Esophagus squamous epithelium (tissue), 5 donors: ENCODE measurements at regions not wholly inside any gene's neighbourhood (a gene's known extent, or its start where the extent isn't known, plus 50 kb on each side); places are given as distances from the start of the nearest gene placed in this dataset.

Source experiments
- DNase-seq: peaks from one replicate; lab custom pipeline; 2025; lab: John Stamatoyannopoulos, UW
- H3K27ac ChIP-seq, 4 donors: fragments of 200-600 bp; sonication (generic); one replicate each; pipeline ENCODE4 v1.5.1; 2016 to 2019; ENCODE audit warnings: mild to moderate bottlenecking in 1 of 4
- H3K27me3 ChIP-seq, 4 donors: fragments of 200-600 bp; sonication (generic); 1 replicate in 3 of 4; 2 replicates in 1 of 4; pipeline versions ENCODE4 v1.5.1 to v1.6.0; 2017 to 2021; ENCODE audit warnings: antibody characterized with exemption in 1 of 4
- H3K36me3 ChIP-seq, 3 donors: fragments of 200-600 bp; sonication (generic); one replicate each; pipeline ENCODE4 v1.5.1; 2016 to 2019
- H3K4me1 ChIP-seq, 3 donors: fragments of 200-600 bp; sonication (generic); one replicate each; pipeline ENCODE4 v1.5.1; 2017 to 2019
- H3K4me3 ChIP-seq, 4 donors: fragments of 200-600 bp; sonication (generic); 1 replicate in 3 of 4; 2 replicates in 1 of 4; pipeline ENCODE4 v1.5.1; 2016 to 2019; ENCODE audit warnings: mild to moderate bottlenecking in 2 of 4, moderate library complexity in 1 of 4
- H3K9me3 ChIP-seq, 3 donors: fragments of 200-600 bp; sonication (generic); one replicate each; pipeline ENCODE4 v1.5.1; 2016 to 2019
- POLR2A ChIP-seq, 4 donors: fragments of 450-650 bp; IDR thresholded peaks; one replicate each; pipeline ENCODE4 v1.6.1; 2017; ENCODE audit warnings: antibody characterized with exemption in 4 of 4, mild to moderate bottlenecking in 4 of 4, moderate library complexity in 3 of 4
- WGBS, 2 donors: methylation state at CpG; one replicate each; pipeline ENCODE4 v1.1.5; 2018; 5-methylcytosine and 5-hydroxymethylcytosine counted together
- intact Hi-C: fragments of 100-400 bp; cut with DNase I; formaldehyde crosslinking; loops from one replicate; pipeline ENCODE4 v1.15.0; 2022
- TF ChIP-seq, protein P1 (sequence below), 6 experiments: fragments of 450-650 bp in 4 of 6; fragments of 200-600 bp in 2 of 6; sonication (generic) in 2 of 6; IDR thresholded peaks; one replicate each; pipeline ENCODE4 v1.5.1; 2016 to 2019; ENCODE audit warnings: antibody characterized with exemption in 6 of 6, mild to moderate bottlenecking in 4 of 6, moderate library complexity in 4 of 6
- donor health status: DM: yes; HTN: yes; CAD: no.

DNA sequence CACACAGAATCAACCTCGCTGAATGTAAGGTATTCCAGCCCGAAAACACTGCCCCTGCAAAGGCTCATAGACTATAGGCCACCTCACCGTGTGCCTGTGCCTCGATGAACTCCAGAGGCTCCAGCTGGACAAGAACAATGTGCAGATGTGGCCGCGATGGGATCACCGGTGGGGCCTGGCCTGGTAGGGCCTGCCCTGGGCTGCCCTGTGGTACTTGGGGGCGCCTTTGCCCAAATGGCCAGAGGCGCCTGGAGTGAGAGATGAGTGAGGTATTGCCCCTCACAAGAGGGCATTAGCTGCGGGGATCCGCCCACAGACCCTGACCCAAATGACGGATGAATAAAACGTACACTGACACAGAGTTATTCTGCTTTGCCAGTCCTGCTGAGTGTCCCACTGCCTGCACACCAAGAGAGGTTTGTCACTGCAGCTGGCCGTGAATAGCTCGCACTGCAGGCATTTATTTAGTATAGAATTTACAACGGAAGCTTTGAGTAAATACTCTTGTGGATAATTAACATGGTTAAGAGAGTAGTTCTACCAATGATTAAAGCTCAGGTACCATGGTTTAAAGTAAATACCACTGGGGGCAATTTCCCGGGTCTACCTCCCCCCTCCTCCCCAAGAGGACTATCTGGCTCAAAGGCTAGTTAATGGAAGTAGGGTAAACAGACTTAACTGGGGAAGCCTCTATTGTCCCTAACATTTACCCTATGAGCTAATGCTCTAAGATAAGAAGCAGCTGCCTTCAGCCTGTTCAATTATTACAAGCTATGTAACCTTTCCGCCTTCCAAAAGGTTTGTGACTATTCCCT, 101.1 kb upstream of the IGLL5 start:
- Histone ChIP-seq H3K27me3 (peaks cover 0 to 58% (median 0%) of the 10 kb centered on the region in 4 donors), H3K27ac (no peak overlapping the region), H3K9me3 (no peaks in the 10 kb centered on the region), H3K36me3 (no peaks in the 10 kb centered on the region), H3K4me1 (no peaks in the 10 kb centered on the region), H3K4me3 (no peak overlapping the region)
- intact Hi-C loops, result no loop called here
- WGBS, 2 donors, result 49 to 75% methylated on average over 10 to 13 of the region's 18 CpGs
- no peak for TF ChIP-seq POLR2A (IDR thresholded peaks at IDR 0.05)
- TF ChIP-seq, protein P1, sequence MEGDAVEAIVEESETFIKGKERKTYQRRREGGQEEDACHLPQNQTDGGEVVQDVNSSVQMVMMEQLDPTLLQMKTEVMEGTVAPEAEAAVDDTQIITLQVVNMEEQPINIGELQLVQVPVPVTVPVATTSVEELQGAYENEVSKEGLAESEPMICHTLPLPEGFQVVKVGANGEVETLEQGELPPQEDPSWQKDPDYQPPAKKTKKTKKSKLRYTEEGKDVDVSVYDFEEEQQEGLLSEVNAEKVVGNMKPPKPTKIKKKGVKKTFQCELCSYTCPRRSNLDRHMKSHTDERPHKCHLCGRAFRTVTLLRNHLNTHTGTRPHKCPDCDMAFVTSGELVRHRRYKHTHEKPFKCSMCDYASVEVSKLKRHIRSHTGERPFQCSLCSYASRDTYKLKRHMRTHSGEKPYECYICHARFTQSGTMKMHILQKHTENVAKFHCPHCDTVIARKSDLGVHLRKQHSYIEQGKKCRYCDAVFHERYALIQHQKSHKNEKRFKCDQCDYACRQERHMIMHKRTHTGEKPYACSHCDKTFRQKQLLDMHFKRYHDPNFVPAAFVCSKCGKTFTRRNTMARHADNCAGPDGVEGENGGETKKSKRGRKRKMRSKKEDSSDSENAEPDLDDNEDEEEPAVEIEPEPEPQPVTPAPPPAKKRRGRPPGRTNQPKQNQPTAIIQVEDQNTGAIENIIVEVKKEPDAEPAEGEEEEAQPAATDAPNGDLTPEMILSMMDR (IDR thresholded peaks at IDR 0.05), result no peak
- no peak for DNase-seq

DNA sequence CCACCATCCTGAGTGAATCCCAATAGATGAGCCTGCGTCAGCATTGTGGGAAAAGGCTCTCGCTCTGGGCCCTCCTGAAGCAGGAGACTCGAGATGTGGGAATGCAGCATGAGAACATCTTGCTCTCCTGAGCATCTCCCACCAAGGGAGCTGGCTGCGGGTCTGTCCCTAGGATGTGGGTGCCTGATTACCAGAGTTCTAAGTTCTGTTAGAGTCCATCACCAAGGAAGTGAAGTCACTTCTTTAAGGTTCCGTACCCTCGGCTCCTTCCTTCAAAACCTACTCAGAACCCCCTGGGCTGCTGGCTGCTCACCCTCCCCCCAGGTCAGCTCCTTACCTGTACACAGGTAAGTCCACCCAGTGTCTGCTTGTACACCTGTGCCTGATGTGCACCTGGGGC, 100.5 kb upstream of the IGLL5 start:
- Histone ChIP-seq H3K4me1 (no peaks in the 10 kb centered on the region), H3K4me3 (no peak overlapping the region), H3K36me3 (no peaks in the 10 kb centered on the region), H3K27me3 (peaks cover 0 to 60% (median 0%) of the 10 kb centered on the region in 4 donors), H3K27ac (no peak overlapping the region), H3K9me3 (no peaks in the 10 kb centered on the region)
- WGBS, 2 donors, result 72 to 83% methylated on average over 3 to 6 of the region's 6 CpGs
- no peak for TF ChIP-seq POLR2A (IDR thresholded peaks at IDR 0.05)
- TF ChIP-seq, protein P1 (IDR thresholded peaks at IDR 0.05), result no peak
- intact Hi-C loops, result no loop called here
- DNase-seq, result no peak

DNA sequence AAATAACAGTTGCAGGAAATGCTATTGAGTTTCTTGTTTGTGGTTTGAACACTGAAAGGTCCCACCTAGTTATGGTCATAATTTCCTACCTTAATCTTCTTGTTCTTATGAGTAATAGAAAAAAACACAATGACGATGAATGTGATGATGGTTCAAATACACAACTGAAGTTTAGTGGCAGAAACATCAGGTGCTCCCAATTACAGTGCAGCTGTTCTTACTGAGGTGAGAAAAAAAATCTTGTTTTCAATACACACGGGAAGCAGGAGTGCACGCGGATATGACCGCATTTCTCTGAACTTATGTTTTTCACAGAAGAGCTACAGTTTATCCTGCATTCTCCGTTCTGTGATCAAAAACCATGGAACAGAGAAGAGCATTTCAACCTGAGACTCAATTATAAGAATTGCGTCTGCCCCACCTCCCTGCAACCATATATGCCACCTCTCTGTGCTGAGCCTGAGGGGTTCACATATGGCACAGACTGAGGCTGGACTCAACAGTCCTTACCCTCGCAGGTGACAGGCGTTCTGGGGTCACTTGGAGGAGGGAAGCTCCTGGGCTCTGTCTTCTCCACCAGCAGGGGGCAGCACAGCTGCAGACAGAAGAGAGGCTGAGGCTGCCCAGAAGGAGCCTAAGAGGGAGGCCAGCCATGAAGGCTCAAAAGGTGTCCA, 99.7 kb upstream of the IGLL5 start:
- Histone ChIP-seq H3K4me1 (no peaks in the 10 kb centered on the region), H3K4me3 (no peak overlapping the region), H3K27me3 (peaks cover 0 to 60% (median 0%) of the 10 kb centered on the region in 4 donors), H3K36me3 (no peaks in the 10 kb centered on the region), H3K9me3 (no peaks in the 10 kb centered on the region), H3K27ac (no peak overlapping the region)
- 53 to 58% methylated on average over 8 to 9 of the region's 9 CpGs for WGBS, 2 donors
- intact Hi-C loops, result no loop called here
- DNase-seq, result no peak
- TF ChIP-seq, protein P1 (IDR thresholded peaks at IDR 0.05), result peak; percentile 58 to 61 (median 60)
- TF ChIP-seq POLR2A (IDR thresholded peaks at IDR 0.05), result no peak

DNA sequence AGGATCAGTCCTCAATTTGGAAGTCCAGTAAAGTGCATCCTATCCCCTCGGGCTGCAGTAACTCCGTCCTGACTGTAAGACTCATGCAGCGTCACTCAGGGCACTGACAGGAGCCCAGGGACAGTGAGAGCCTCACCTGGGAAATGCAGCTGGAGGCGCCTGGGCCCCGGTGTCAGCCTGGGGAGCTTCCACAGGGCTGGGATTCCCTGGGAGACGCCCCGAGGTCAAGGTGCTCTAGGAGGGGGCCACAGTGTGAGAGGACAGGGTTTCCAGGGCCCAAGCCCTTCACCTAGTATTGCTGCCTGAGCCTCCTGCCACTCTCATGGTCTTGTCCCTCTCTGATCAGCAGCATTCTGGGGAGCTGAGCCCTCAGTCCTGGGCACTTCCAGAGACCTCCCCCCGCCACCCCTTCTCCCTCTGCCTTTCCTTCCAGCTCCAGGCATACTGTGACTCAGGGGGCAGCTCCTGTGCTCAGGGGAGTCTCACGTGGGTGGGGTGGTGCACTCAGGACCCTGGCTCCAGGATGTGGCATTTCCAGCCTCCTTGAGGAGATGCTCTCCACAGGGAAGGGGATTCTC, 99.1 kb upstream of the IGLL5 start:
- no peaks in the 10 kb centered on the region for H3K36me3 ChIP-seq
- WGBS, 2 donors, result 40 to 60% methylated on average over 1 to 2 of the region's 9 CpGs
- intact Hi-C loops, result no loop called here
- H3K27ac ChIP-seq, result no peak overlapping the region
- no peaks in the 10 kb centered on the region for H3K4me1 ChIP-seq
- no peak for TF ChIP-seq POLR2A (IDR thresholded peaks at IDR 0.05)
- TF ChIP-seq, protein P1 (IDR thresholded peaks at IDR 0.05), result no peak
- H3K9me3 ChIP-seq, result no peaks in the 10 kb centered on the region
- no peak overlapping the region for H3K4me3 ChIP-seq
- no peak for DNase-seq
- H3K27me3 ChIP-seq, result peaks cover 0 to 57% (median 0%) of the 10 kb centered on the region in 4 donors
